Liver (tissue), 3 donors: ENCODE measurements at regions not wholly inside any gene's neighbourhood (a gene's known extent, or its start where the extent isn't known, plus 50 kb on each side); places are given as distances from the start of the nearest gene placed in this dataset.

Experiments
- EGR1 ChIP-seq, 2 donors: IDR thresholded peaks; 2 replicates each; pipeline ENCODE4 v1.6.1; 2016 to 2018; ENCODE audit warnings: antibody characterized with exemption in 2 of 2, low read depth in 2 of 2
- FOXA1 ChIP-seq: IDR thresholded peaks from 2 replicates; pipeline ENCODE4 v1.6.1; 2016; ENCODE audit warnings: antibody characterized with exemption
- FOXA2 ChIP-seq: IDR thresholded peaks from 2 replicates; pipeline ENCODE4 v1.6.1; 2016; ENCODE audit warnings: antibody characterized with exemption
- GABPA ChIP-seq, 2 donors: IDR thresholded peaks in 1 of 2; conservative IDR thresholded peaks in 1 of 2; 2 replicates each; pipeline ENCODE4 v1.6.1; 2016; ENCODE audit warnings: antibody characterized with exemption in 2 of 2, mild to moderate bottlenecking in 1 of 2, moderate library complexity in 1 of 2
- HNF4G ChIP-seq: IDR thresholded peaks from 2 replicates; pipeline ENCODE4 v1.6.1; 2016; ENCODE audit warnings: antibody characterized with exemption
- JUND ChIP-seq, 2 donors: IDR thresholded peaks; 2 replicates each; pipeline ENCODE4 v1.6.1; 2016; ENCODE audit warnings: antibody characterized with exemption in 2 of 2
- RAD21 ChIP-seq, 2 donors: IDR thresholded peaks; 2 replicates each; pipeline ENCODE4 v1.6.1; 2016; ENCODE audit warnings: antibody characterized with exemption in 2 of 2, mild to moderate bottlenecking in 2 of 2
- SP1 ChIP-seq: IDR thresholded peaks from 2 replicates; pipeline ENCODE4 v1.6.1; 2018; ENCODE audit warnings: antibody characterized with exemption, mild to moderate bottlenecking
- TAF1 ChIP-seq: conservative IDR thresholded peaks from 2 replicates; pipeline ENCODE4 v1.6.1; 2016; ENCODE audit warnings: antibody characterized with exemption, mild to moderate bottlenecking
- YY1 ChIP-seq: IDR thresholded peaks from 2 replicates; pipeline ENCODE4 v1.6.1; 2016; ENCODE audit warnings: antibody characterized with exemption, mild to moderate bottlenecking
- TF ChIP-seq, protein P1 (sequence below): fragments of 150-350 bp; IDR thresholded peaks from 2 replicates; pipeline ENCODE4 v1.5.1; 2017; ENCODE audit warnings: improper control_type of control experiment, low read depth, low read length; ENCODE audit not compliant: missing input control
- TF ChIP-seq, protein P2 (sequence below): IDR thresholded peaks from 2 replicates; pipeline ENCODE4 v1.6.1; 2016; ENCODE audit warnings: antibody characterized with exemption
- TF ChIP-seq, protein P3 (sequence below): IDR thresholded peaks from 2 replicates; pipeline ENCODE4 v1.6.1; 2016; ENCODE audit warnings: antibody characterized with exemption
- TF ChIP-seq, protein P4 (sequence below): IDR thresholded peaks from 2 replicates; pipeline ENCODE4 v1.6.1; 2016; ENCODE audit warnings: antibody characterized with exemption, mild to moderate bottlenecking
- donor health status: healthy.
- donor health status: healthy.

DNA sequence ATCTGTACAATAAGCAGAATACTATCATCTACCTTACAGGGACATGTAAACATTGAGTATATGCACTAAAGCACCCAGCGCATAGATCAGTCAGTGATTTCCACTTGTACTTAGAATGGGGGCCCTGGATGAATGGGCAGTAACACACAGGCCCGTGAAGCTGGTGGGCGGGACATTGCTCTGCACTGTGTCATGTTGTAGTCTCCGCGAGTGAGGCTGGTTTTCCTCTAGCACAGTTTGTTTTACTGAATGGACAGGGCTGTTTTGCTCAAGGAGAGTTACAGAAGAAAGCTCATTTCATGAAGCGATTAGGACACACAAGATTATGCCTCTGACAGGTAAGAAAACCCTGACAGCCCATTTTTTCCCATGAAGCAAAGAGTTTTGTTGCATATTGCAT is 86.4 kb upstream of the SOX21 start:
- TF ChIP-seq YY1: no peak
- TF ChIP-seq GABPA (IDR thresholded peaks at IDR 0.05 in 1 of 2, conservative IDR thresholded peaks at IDR 0.05 in 1 of 2): no peak
- TF ChIP-seq, protein P1, sequence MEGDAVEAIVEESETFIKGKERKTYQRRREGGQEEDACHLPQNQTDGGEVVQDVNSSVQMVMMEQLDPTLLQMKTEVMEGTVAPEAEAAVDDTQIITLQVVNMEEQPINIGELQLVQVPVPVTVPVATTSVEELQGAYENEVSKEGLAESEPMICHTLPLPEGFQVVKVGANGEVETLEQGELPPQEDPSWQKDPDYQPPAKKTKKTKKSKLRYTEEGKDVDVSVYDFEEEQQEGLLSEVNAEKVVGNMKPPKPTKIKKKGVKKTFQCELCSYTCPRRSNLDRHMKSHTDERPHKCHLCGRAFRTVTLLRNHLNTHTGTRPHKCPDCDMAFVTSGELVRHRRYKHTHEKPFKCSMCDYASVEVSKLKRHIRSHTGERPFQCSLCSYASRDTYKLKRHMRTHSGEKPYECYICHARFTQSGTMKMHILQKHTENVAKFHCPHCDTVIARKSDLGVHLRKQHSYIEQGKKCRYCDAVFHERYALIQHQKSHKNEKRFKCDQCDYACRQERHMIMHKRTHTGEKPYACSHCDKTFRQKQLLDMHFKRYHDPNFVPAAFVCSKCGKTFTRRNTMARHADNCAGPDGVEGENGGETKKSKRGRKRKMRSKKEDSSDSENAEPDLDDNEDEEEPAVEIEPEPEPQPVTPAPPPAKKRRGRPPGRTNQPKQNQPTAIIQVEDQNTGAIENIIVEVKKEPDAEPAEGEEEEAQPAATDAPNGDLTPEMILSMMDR: no peak
- TF ChIP-seq, protein P2, sequence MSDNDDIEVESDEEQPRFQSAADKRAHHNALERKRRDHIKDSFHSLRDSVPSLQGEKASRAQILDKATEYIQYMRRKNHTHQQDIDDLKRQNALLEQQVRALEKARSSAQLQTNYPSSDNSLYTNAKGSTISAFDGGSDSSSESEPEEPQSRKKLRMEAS: no peak
- TF ChIP-seq RAD21 (IDR thresholded peaks at IDR 0.05): no peak
- TF ChIP-seq FOXA2: no peak
- TF ChIP-seq, protein P3, sequence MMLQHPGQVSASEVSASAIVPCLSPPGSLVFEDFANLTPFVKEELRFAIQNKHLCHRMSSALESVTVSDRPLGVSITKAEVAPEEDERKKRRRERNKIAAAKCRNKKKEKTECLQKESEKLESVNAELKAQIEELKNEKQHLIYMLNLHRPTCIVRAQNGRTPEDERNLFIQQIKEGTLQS: no peak
- no peak for TF ChIP-seq SP1
- TF ChIP-seq JUND (IDR thresholded peaks at IDR 0.05): no peak
- TF ChIP-seq, protein P4, sequence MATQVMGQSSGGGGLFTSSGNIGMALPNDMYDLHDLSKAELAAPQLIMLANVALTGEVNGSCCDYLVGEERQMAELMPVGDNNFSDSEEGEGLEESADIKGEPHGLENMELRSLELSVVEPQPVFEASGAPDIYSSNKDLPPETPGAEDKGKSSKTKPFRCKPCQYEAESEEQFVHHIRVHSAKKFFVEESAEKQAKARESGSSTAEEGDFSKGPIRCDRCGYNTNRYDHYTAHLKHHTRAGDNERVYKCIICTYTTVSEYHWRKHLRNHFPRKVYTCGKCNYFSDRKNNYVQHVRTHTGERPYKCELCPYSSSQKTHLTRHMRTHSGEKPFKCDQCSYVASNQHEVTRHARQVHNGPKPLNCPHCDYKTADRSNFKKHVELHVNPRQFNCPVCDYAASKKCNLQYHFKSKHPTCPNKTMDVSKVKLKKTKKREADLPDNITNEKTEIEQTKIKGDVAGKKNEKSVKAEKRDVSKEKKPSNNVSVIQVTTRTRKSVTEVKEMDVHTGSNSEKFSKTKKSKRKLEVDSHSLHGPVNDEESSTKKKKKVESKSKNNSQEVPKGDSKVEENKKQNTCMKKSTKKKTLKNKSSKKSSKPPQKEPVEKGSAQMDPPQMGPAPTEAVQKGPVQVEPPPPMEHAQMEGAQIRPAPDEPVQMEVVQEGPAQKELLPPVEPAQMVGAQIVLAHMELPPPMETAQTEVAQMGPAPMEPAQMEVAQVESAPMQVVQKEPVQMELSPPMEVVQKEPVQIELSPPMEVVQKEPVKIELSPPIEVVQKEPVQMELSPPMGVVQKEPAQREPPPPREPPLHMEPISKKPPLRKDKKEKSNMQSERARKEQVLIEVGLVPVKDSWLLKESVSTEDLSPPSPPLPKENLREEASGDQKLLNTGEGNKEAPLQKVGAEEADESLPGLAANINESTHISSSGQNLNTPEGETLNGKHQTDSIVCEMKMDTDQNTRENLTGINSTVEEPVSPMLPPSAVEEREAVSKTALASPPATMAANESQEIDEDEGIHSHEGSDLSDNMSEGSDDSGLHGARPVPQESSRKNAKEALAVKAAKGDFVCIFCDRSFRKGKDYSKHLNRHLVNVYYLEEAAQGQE: no peak
- TF ChIP-seq HNF4G: no peak
- no peak for TF ChIP-seq TAF1
- TF ChIP-seq EGR1 (IDR thresholded peaks at IDR 0.05; ENCODE audit: low read depth in 2 of 2): no peak
- no peak for TF ChIP-seq FOXA1
